HG03064 (cell line): ENCODE measurements at regions not wholly inside any gene's neighbourhood (a gene's known extent, or its start where the extent isn't known, plus 50 kb on each side); places are given as distances from the start of the nearest gene placed in this dataset.
"Not testable (repeated sequence)": the region's sequence is repeated elsewhere in the genome, so short reads cannot be mapped to it uniquely, and the experiment has no call there.

Experiments used
- ATAC-seq: cut with Tn5 transposase; IDR thresholded peaks from one replicate; pipeline ENCODE4 v1.9.1; 2021; ENCODE audit warnings: low read depth; ENCODE audit not compliant: unreplicated experiment

- no peak for ATAC-seq
Observed at GRCh38 chr3:115204475-115204874, 57.4 kb upstream of the ZBTB20 start.

- no peak for ATAC-seq
Observed at GRCh38 chr3:115208066-115208750, 61.1 kb upstream of the ZBTB20 start.

GRCh38 chr3:115211810-115212492, 64.9 kb upstream of the ZBTB20 start:
- no peak for ATAC-seq

- ATAC-seq, result no peak
Observed at GRCh38 chr3:115212615-115213014, 65.5 kb upstream of the ZBTB20 start.

GRCh38 chr3:115213052-115213451, 66.0 kb upstream of the ZBTB20 start:
- ATAC-seq, result not testable (repeated sequence)

- ATAC-seq, result no peak
Observed at GRCh38 chr3:115217292-115217677, 70.2 kb upstream of the ZBTB20 start.

- ATAC-seq, result no peak
Observed at GRCh38 chr3:115217678-115218451, 70.8 kb upstream of the ZBTB20 start.

GRCh38 chr3:115218859-115219258, 71.8 kb upstream of the ZBTB20 start:
- no peak for ATAC-seq

GRCh38 chr3:115224687-115225086, 77.6 kb upstream of the ZBTB20 start:
- no peak for ATAC-seq

- no peak for ATAC-seq
Observed at GRCh38 chr3:115226844-115227445, 79.9 kb upstream of the ZBTB20 start.

- no peak for ATAC-seq
Observed at GRCh38 chr3:115227461-115227860, 80.4 kb upstream of the ZBTB20 start.

- no peak for ATAC-seq
Observed at GRCh38 chr3:115228266-115228665, 81.2 kb upstream of the ZBTB20 start.

GRCh38 chr3:115232167-115232566, 85.1 kb upstream of the ZBTB20 start:
- no peak for ATAC-seq

GRCh38 chr3:115233021-115233420, 85.9 kb upstream of the ZBTB20 start:
- ATAC-seq, result no peak

- ATAC-seq, result no peak
Observed at GRCh38 chr3:115236496-115236895, 89.4 kb upstream of the ZBTB20 start.

- ATAC-seq, result no peak
Observed at GRCh38 chr3:115239717-115240116, 92.6 kb upstream of the ZBTB20 start.

GRCh38 chr3:115244350-115244749, 97.3 kb upstream of the ZBTB20 start:
- no peak for ATAC-seq

- no peak for ATAC-seq
Observed at GRCh38 chr3:115245438-115245837, 98.3 kb upstream of the ZBTB20 start.

GRCh38 chr3:115245899-115246298, 98.8 kb upstream of the ZBTB20 start:
- ATAC-seq, result no peak

- no peak for ATAC-seq
Observed at GRCh38 chr3:115246461-115247020, 99.5 kb upstream of the ZBTB20 start.

- ATAC-seq, result no peak
Observed at GRCh38 chr3:115248274-115248673, 101.2 kb upstream of the ZBTB20 start.
